Right lobe of liver (tissue), 6 donors: ENCODE measurements at regions not wholly inside any gene's neighbourhood (a gene's known extent, or its start where the extent isn't known, plus 50 kb on each side); places are given as distances from the start of the nearest gene placed in this dataset.

ENCODE experiments used
- ATAC-seq, 4 donors: fragments of 200-7000 bp; cut with Tn5 transposase; one replicate each; pipeline ENCODE4 v1.9.1; 2020; ENCODE audit warnings: mild to moderate bottlenecking in 4 of 4, moderate library complexity in 4 of 4
- DNase-seq, 3 donors: peaks; one replicate each; pipeline ENCODE4 v3.0.0-alpha.2; 2020
- H3K27ac ChIP-seq, 3 donors: fragments of 200-600 bp; one replicate each; pipeline ENCODE4 v1.8.0; 2022
- H3K27me3 ChIP-seq, 2 donors: fragments of 200-600 bp; one replicate each; pipeline ENCODE4 v1.8.0; 2022
- H3K36me3 ChIP-seq, 4 donors: fragments of 200-600 bp; sonication (generic) in 1 of 4; one replicate each; pipeline versions ENCODE4 v1.5.1 to v1.8.0; 2017 to 2022; ENCODE audit warnings: control low read depth in 1 of 4
- H3K4me1 ChIP-seq, 4 donors: fragments of 200-600 bp; sonication (generic) in 1 of 4; one replicate each; pipeline versions ENCODE4 v1.5.1 to v1.8.0; 2017 to 2022; ENCODE audit warnings: control low read depth in 1 of 4
- H3K4me3 ChIP-seq, 3 donors: fragments of 200-600 bp; one replicate each; pipeline ENCODE4 v1.8.0; 2022
- H3K9me3 ChIP-seq, 4 donors: fragments of 200-600 bp; sonication (generic) in 1 of 4; one replicate each; pipeline versions ENCODE4 v1.5.1 to v1.8.0; 2017 to 2022; ENCODE audit warnings: control low read depth in 1 of 4
- POLR2A ChIP-seq: fragments of 450-650 bp; IDR thresholded peaks from one replicate; pipeline ENCODE4 v1.6.1; 2017; ENCODE audit warnings: antibody characterized with exemption, mild to moderate bottlenecking
- WGBS: methylation state at CpG from one replicate; pipeline ENCODE4 v1.1.6; 2018; ENCODE audit warnings: low coverage, low lambda C conversion rate; ENCODE audit not compliant: insufficient coverage; ENCODE audit errors: missing lambda C conversion rate; 5-methylcytosine and 5-hydroxymethylcytosine counted together
- intact Hi-C, 2 donors: fragments of 100-400 bp; cut with DNase I; formaldehyde crosslinking; loops; one replicate each; pipeline versions ENCODE4 v1.11.2 to v1.14.1; 2022
- TF ChIP-seq, protein P1 (sequence below), 4 donors: fragments of 200-600 bp in 3 of 4; fragments of 450-650 bp in 1 of 4; IDR thresholded peaks; one replicate each; pipeline versions ENCODE4 v1.5.1 to v1.8.0; 2016 to 2022; ENCODE audit warnings: antibody characterized with exemption in 4 of 4, mild to moderate bottlenecking in 2 of 4
- donor health status: DM: no; HTN: yes; CAD: no.
- donor health status: DM: no; HTN: no; CAD: no.
- donor health status: DM: no; HTN: no; CAD: no.
- donor health status: DM: no; HTN: yes; CAD: no.
- donor health status: DM: no; HTN: yes; CAD: no.

DNA sequence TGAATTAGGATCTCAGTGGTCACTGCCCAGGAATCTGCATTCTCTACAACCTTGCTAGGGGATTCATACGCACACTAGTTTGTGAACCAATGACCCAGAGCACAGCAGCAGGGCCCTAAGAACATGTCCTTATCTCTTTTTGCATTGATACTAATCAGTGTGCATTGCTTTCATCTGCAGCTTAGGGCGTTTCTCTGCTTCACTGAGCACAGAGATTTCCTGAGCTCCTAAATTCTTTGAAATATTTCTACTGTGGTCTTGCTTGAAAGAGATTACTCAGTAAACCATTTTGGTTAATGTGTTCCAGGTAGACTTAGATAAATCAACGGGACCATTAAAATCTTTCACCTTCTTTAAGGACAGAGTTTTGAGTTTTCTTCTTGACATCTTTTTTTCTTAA lies 351.3 kb upstream of the KITLG start:
- Histone ChIP-seq H3K27ac (no peak overlapping the region), H3K4me1 (no peaks in the 10 kb centered on the region), H3K36me3 (no peaks in the 10 kb centered on the region), H3K4me3 (no peak overlapping the region), H3K9me3 (no peaks in the 10 kb centered on the region), H3K27me3 (no peaks in the 10 kb centered on the region)
- DNase-seq (no peak), ATAC-seq (no peak)
- whole genome bisulfite sequencing, result 49% methylated on average over 3 of the region's 3 CpGs
- TF ChIP-seq, protein P1, sequence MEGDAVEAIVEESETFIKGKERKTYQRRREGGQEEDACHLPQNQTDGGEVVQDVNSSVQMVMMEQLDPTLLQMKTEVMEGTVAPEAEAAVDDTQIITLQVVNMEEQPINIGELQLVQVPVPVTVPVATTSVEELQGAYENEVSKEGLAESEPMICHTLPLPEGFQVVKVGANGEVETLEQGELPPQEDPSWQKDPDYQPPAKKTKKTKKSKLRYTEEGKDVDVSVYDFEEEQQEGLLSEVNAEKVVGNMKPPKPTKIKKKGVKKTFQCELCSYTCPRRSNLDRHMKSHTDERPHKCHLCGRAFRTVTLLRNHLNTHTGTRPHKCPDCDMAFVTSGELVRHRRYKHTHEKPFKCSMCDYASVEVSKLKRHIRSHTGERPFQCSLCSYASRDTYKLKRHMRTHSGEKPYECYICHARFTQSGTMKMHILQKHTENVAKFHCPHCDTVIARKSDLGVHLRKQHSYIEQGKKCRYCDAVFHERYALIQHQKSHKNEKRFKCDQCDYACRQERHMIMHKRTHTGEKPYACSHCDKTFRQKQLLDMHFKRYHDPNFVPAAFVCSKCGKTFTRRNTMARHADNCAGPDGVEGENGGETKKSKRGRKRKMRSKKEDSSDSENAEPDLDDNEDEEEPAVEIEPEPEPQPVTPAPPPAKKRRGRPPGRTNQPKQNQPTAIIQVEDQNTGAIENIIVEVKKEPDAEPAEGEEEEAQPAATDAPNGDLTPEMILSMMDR (IDR thresholded peaks at IDR 0.05), result no peak
- TF ChIP-seq POLR2A, result no peak
- intact Hi-C loops, result no loop called here

DNA sequence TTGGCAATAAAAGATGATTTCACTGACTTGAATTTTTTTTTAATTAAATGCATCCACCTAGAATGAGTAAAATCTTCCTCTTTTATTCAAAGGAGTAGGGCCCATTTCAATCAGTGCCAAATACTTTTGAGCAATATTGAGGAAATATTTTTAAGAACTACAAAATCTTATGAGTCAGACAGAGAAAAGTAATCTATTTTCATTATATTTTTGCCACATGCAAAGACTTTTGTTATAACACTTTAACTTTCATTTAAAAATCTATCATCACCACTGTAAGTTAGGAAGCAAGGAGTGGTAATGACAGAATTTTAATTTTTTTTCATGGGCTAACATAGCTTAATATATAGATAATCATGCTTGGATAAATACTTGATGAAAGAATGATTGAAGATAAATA lies 345.2 kb upstream of the KITLG start:
- H3K27ac ChIP-seq, result no peak overlapping the region
- H3K36me3 ChIP-seq, result no peaks in the 10 kb centered on the region
- ATAC-seq (no peak), DNase-seq (no peak)
- no peak for TF ChIP-seq POLR2A
- TF ChIP-seq, protein P1 (IDR thresholded peaks at IDR 0.05), result no peak
- no peaks in the 10 kb centered on the region for H3K27me3 ChIP-seq
- no peak overlapping the region for H3K4me3 ChIP-seq
- no peaks in the 10 kb centered on the region for H3K9me3 ChIP-seq
- no peaks in the 10 kb centered on the region for H3K4me1 ChIP-seq
- intact Hi-C loops, result no loop called here

DNA sequence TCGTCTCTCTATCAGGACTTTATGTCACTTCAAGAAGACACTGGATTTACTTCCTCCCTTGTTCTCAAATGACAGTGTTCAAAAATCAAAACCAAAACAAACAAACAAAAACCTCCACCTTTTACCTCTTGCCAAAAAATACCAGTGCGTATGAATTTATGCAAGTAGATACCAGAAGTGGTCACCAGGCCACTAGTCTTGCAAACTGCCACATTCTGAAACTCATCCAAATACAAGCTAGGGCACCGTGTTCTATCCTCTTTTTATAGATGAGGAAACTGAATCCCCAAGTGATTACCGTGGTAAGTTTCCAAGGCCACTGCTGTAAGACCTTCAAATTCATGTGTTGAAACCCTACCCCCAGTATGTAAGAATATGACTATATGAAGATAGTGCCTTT lies 343.9 kb upstream of the KITLG start:
- DNase-seq (no peak), ATAC-seq (no peak)
- H3K4me1 ChIP-seq, result no peaks in the 10 kb centered on the region
- intact Hi-C loops, result no loop called here
- no peaks in the 10 kb centered on the region for H3K9me3 ChIP-seq
- no peaks in the 10 kb centered on the region for H3K36me3 ChIP-seq
- H3K27me3 ChIP-seq, result no peaks in the 10 kb centered on the region
- WGBS, result 62% methylated on average over 4 of the region's 4 CpGs
- H3K4me3 ChIP-seq, result no peak overlapping the region
- no peak overlapping the region for H3K27ac ChIP-seq
- TF ChIP-seq, protein P1 (IDR thresholded peaks at IDR 0.05), result no peak
- no peak for TF ChIP-seq POLR2A

DNA sequence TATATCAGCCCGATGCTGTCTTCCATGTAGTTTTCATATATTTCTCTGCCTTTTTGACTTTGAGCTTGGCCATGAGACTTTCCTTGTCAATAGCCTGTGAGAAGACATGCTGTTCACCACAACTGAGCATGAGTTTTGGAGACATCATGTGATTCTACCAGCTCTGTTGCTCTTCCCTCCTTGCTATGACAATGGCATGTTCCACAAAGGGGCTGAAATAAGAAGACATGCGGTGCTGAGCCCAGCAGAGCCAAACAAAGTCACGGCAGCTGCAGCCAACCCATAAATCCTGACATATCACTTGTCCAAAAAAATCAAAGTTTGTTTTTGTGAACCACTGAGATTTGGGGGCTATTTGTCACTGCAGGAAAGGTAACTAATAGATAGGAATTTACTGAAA lies 343.4 kb upstream of the KITLG start:
- Histone ChIP-seq H3K27ac (no peak overlapping the region), H3K36me3 (no peaks in the 10 kb centered on the region), H3K9me3 (no peaks in the 10 kb centered on the region), H3K4me3 (no peak overlapping the region), H3K27me3 (no peaks in the 10 kb centered on the region), H3K4me1 (no peaks in the 10 kb centered on the region)
- 78% methylated on average over 3 of the region's 3 CpGs for WGBS
- TF ChIP-seq POLR2A, result no peak
- TF ChIP-seq, protein P1 (IDR thresholded peaks at IDR 0.05), result no peak
- DNase-seq (no peak), ATAC-seq (no peak)
- intact Hi-C loops, result no loop called here

DNA sequence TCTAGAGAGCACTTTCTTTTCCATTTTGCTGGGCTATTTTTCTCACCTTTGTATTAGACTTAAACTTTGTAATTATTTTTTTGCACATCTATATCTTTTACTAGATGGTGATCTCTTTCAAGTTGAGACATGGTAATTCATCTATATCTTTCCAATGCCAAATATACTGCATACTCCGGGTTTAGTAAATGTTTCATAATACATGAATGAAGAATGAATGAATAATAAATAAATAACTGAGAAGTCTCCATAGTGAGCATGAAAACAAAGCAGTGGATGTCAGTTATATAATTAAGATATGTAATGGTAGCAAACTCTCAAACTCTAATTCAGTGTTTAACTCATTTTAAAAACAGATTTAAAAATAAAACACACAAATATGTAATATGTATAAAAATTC lies 342.5 kb upstream of the KITLG start:
- H3K4me1 ChIP-seq, result no peaks in the 10 kb centered on the region
- TF ChIP-seq, protein P1 (IDR thresholded peaks at IDR 0.05), result no peak
- TF ChIP-seq POLR2A, result no peak
- H3K36me3 ChIP-seq, result no peaks in the 10 kb centered on the region
- no peaks in the 10 kb centered on the region for H3K9me3 ChIP-seq
- no peak overlapping the region for H3K27ac ChIP-seq
- no peak for ATAC-seq
- H3K27me3 ChIP-seq, result no peaks in the 10 kb centered on the region
- WGBS, result 50% methylated on average over 1 of the region's 1 CpG
- no peak overlapping the region for H3K4me3 ChIP-seq
- intact Hi-C loops, result no loop called here
- no peak for DNase-seq
